ENCODE measurements at regions not wholly inside any gene's neighbourhood (a gene's known extent, or its start where the extent isn't known, plus 50 kb on each side); places are given as distances from the start of the nearest gene placed in this dataset.

- no peak overlapping the region for H3K27ac Mint-ChIP-seq (ENCODE audit: unreplicated experiment)
- BruUV-seq (replicated peaks) = no TSS peak
- H3K9me3 Mint-ChIP-seq (ENCODE audit: unreplicated experiment) = no peaks in the 10 kb centered on the region
- ChIA-PET POLR2A (no interaction called here), CTCF (no interaction called here)
- H3K27me3 Mint-ChIP-seq (ENCODE audit: insufficient read depth, unreplicated experiment) = peaks cover 3% of the 10 kb centered on the region
- Histone ChIP-seq H3K36me3 (ENCODE audit: control insufficient read depth, insufficient read depth, low read length) (no peaks in the 10 kb centered on the region), H3K9me3 (no peaks in the 10 kb centered on the region), H3K4me3 (ENCODE audit: low read depth, low read length) (no peak overlapping the region), H3K4me1 (no peaks in the 10 kb centered on the region), H3K27me3 (replicated peaks; ENCODE audit: control insufficient read depth, insufficient read depth, low read length) (no peaks in the 10 kb centered on the region)
- no peak for TF ChIP-seq CTCF (IDR thresholded peaks at IDR 0.05; ENCODE audit: insufficient read depth in 1 of 2, low read depth in 1 of 2, low read length in 1 of 2, severe bottlenecking in 1 of 2, unreplicated experiment in 1 of 2)
- H3K36me3 Mint-ChIP-seq (ENCODE audit: insufficient read depth, unreplicated experiment) = no peaks in the 10 kb centered on the region
- intact Hi-C loops (cut with micrococcal nuclease; ENCODE audit: unreplicated experiment) = no loop called here
- H3K4me3 Mint-ChIP-seq (ENCODE audit: unreplicated experiment) = no peak overlapping the region
- H3K4me1 Mint-ChIP-seq (ENCODE audit: low read depth, unreplicated experiment) = no peaks in the 10 kb centered on the region
- DNase-seq = no peak
Observed at GRCh38 chr14:83289896-83290295, 1756.2 kb upstream of the SEL1L start.

GRCh38 chr14:83290447-83290846 lies 1756.8 kb upstream of the SEL1L start:
- no peak overlapping the region for H3K27ac Mint-ChIP-seq (ENCODE audit: unreplicated experiment)
- no peak overlapping the region for H3K4me3 Mint-ChIP-seq (ENCODE audit: unreplicated experiment)
- H3K36me3 Mint-ChIP-seq (ENCODE audit: insufficient read depth, unreplicated experiment) = no peaks in the 10 kb centered on the region
- Histone ChIP-seq H3K27me3 (replicated peaks; ENCODE audit: control insufficient read depth, insufficient read depth, low read length) (no peaks in the 10 kb centered on the region), H3K4me1 (no peaks in the 10 kb centered on the region), H3K36me3 (ENCODE audit: control insufficient read depth, insufficient read depth, low read length) (no peaks in the 10 kb centered on the region), H3K4me3 (ENCODE audit: low read depth, low read length) (no peak overlapping the region), H3K9me3 (no peaks in the 10 kb centered on the region)
- BruUV-seq (replicated peaks) = no TSS peak
- peaks cover 3% of the 10 kb centered on the region for H3K27me3 Mint-ChIP-seq (ENCODE audit: insufficient read depth, unreplicated experiment)
- no peaks in the 10 kb centered on the region for H3K4me1 Mint-ChIP-seq (ENCODE audit: low read depth, unreplicated experiment)
- DNase-seq = no peak
- intact Hi-C loops (cut with micrococcal nuclease; ENCODE audit: unreplicated experiment) = no loop called here
- no peaks in the 10 kb centered on the region for H3K9me3 Mint-ChIP-seq (ENCODE audit: unreplicated experiment)
- ChIA-PET POLR2A (no interaction called here), CTCF (no interaction called here)
- no peak for TF ChIP-seq CTCF (IDR thresholded peaks at IDR 0.05; ENCODE audit: insufficient read depth in 1 of 2, low read depth in 1 of 2, low read length in 1 of 2, severe bottlenecking in 1 of 2, unreplicated experiment in 1 of 2)

- POLR2A ChIA-PET = no interaction called here
- no peaks in the 10 kb centered on the region for H3K9me3 Mint-ChIP-seq (ENCODE audit: unreplicated experiment)
- peaks cover 6% of the 10 kb centered on the region for H3K27me3 Mint-ChIP-seq (ENCODE audit: insufficient read depth, unreplicated experiment)
Observed at GRCh38 chr14:83291714-83292113, 1758.1 kb upstream of the SEL1L start.

More at GRCh38 chr14:83291714-83292113, 1758.1 kb upstream of the SEL1L start:
- no peak for TF ChIP-seq CTCF (IDR thresholded peaks at IDR 0.05; ENCODE audit: insufficient read depth in 1 of 2, low read depth in 1 of 2, low read length in 1 of 2, severe bottlenecking in 1 of 2, unreplicated experiment in 1 of 2)
- Mint-ChIP-seq H3K4me3 (ENCODE audit: unreplicated experiment) (no peak overlapping the region), H3K27ac (ENCODE audit: unreplicated experiment) (no peak overlapping the region), H3K36me3 (ENCODE audit: insufficient read depth, unreplicated experiment) (no peaks in the 10 kb centered on the region), H3K4me1 (ENCODE audit: low read depth, unreplicated experiment) (no peaks in the 10 kb centered on the region)
- Histone ChIP-seq H3K4me1 (no peaks in the 10 kb centered on the region), H3K27me3 (replicated peaks; ENCODE audit: control insufficient read depth, insufficient read depth, low read length) (no peaks in the 10 kb centered on the region), H3K9me3 (no peaks in the 10 kb centered on the region), H3K36me3 (ENCODE audit: control insufficient read depth, insufficient read depth, low read length) (no peaks in the 10 kb centered on the region), H3K4me3 (ENCODE audit: low read depth, low read length) (no peak overlapping the region)
- DNase-seq = no peak
- intact Hi-C loops (cut with micrococcal nuclease; ENCODE audit: unreplicated experiment) = no loop called here
- CTCF ChIA-PET = no interaction called here
- no TSS peak for BruUV-seq (replicated peaks)

Measured in Caco-2 (cell line).